Activated CD4-positive, alpha-beta T cell treated with anti-CD3 and anti-CD28 coated beads, Interleukin-2, amount 10 ng/mL, durations not matched to agents 24 days and 14 days (primary cell): ENCODE measurements at regions not wholly inside any gene's neighbourhood (a gene's known extent, or its start where the extent isn't known, plus 50 kb on each side); places are given as distances from the start of the nearest gene placed in this dataset.
"Not testable (repeated sequence)": the region's sequence is repeated elsewhere in the genome, so short reads cannot be mapped to it uniquely, and the experiment has no call there.

Source experiments
- DNase-seq: peaks from one replicate; pipeline ENCODE4 v3.0.0; 2022
- H3K27ac Mint-ChIP-seq: one replicate; pipeline ENCODE4 v1.8.0; 2022; ENCODE audit warnings: mild to moderate bottlenecking, mixed read lengths
- H3K27me3 Mint-ChIP-seq: one replicate; pipeline ENCODE4 v1.8.0; 2022; ENCODE audit warnings: mixed read lengths
- H3K36me3 Mint-ChIP-seq: one replicate; pipeline ENCODE4 v1.8.0; 2022; ENCODE audit warnings: low read depth, mild to moderate bottlenecking, mixed read lengths
- H3K4me1 Mint-ChIP-seq: one replicate; pipeline ENCODE4 v1.8.0; 2021; ENCODE audit warnings: mixed read lengths
- H3K4me3 Mint-ChIP-seq: one replicate; pipeline ENCODE4 v1.8.0; 2022; ENCODE audit warnings: mild to moderate bottlenecking, moderate library complexity, mixed read lengths
- H3K9me3 Mint-ChIP-seq: one replicate; pipeline ENCODE4 v1.8.0; 2021; ENCODE audit warnings: mixed read lengths
- intact Hi-C: fragments of 100-400 bp; cut with micrococcal nuclease; formaldehyde crosslinking; loops from one replicate; pipeline ENCODE4 v1.15.1; 2023

DNA sequence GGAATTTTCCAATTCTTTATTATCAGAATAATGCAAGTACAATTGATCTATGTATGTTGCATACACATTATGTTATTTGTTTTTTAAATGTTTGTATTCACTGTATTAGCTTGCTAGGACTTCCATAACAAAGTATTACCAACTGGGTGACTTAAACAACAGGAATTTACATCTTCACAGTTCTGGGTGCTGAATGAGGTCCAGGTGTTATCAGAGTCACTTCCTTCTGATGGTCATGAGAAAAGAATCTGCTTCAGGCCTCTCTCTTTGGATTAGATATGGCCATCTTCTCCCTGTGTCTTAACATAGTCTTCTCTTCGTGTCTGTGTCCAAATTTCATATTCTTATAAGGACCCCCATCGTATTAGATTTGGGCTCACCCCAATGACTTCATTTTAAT, 229.1 kb upstream of the TRPC7 start:
- no peak for DNase-seq
- Mint-ChIP-seq H3K9me3 (no peaks in the 10 kb centered on the region), H3K4me3 (no peak overlapping the region), H3K36me3 (no peaks in the 10 kb centered on the region), H3K27ac (no peak overlapping the region), H3K27me3 (no peaks in the 10 kb centered on the region), H3K4me1 (no peaks in the 10 kb centered on the region)
- intact Hi-C loops = no loop called here

GRCh38 chr5:136590581-136590980, 225.2 kb upstream of the TRPC7 start:
- Mint-ChIP-seq H3K36me3 (no peaks in the 10 kb centered on the region), H3K4me3 (no peak overlapping the region), H3K4me1 (no peaks in the 10 kb centered on the region), H3K27ac (no peak overlapping the region), H3K9me3 (no peaks in the 10 kb centered on the region), H3K27me3 (no peaks in the 10 kb centered on the region)
- intact Hi-C loops = no loop called here
- DNase-seq = no peak

DNA sequence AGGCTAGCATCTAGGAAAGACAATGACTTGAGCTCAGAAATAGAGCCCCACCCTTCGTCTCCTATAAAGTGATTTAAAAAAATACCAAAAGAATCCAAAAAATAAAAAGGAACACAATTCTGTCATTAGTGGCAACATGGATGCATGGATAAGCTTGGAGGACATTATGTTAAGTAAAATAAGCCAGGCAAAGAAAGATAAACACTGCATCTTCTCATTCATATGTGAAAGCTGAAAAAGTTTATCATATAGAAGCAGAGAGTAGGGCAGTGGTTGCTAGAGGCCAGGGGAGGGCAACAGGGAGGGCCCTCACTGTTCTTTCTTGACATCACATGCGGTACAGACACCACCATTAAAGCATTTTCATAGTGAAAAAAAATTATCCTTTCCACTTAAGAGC, 220.9 kb upstream of the TRPC7 start:
- H3K9me3 Mint-ChIP-seq = no peaks in the 10 kb centered on the region
- intact Hi-C loops = no loop called here
- no peak for DNase-seq
- no peak overlapping the region for H3K27ac Mint-ChIP-seq
- H3K4me1 Mint-ChIP-seq = no peaks in the 10 kb centered on the region
- no peaks in the 10 kb centered on the region for H3K36me3 Mint-ChIP-seq
- no peak overlapping the region for H3K4me3 Mint-ChIP-seq
- H3K27me3 Mint-ChIP-seq = no peaks in the 10 kb centered on the region

- no peak overlapping the region for H3K27ac Mint-ChIP-seq
- no peaks in the 10 kb centered on the region for H3K4me1 Mint-ChIP-seq
- no peak overlapping the region for H3K4me3 Mint-ChIP-seq
- intact Hi-C loops = no loop called here
- no peak for DNase-seq
- no peaks in the 10 kb centered on the region for H3K36me3 Mint-ChIP-seq
- no peaks in the 10 kb centered on the region for H3K27me3 Mint-ChIP-seq
- H3K9me3 Mint-ChIP-seq = no peaks in the 10 kb centered on the region
These were observed 219.1 kb upstream of the TRPC7 start for GRCh38 chr5:136584474-136584873.

GRCh38 chr5:136579238-136579637, 213.9 kb upstream of the TRPC7 start:
- DNase-seq = no peak
- H3K4me1 Mint-ChIP-seq = no peaks in the 10 kb centered on the region

GRCh38 chr5:136569875-136570274, 204.5 kb upstream of the TRPC7 start:
- H3K9me3 Mint-ChIP-seq, H3K4me1 Mint-ChIP-seq, H3K27me3 Mint-ChIP-seq, H3K36me3 Mint-ChIP-seq, H3K4me3 Mint-ChIP-seq, H3K27ac Mint-ChIP-seq, intact Hi-C loops, DNase-seq: not testable (repeated sequence)

More at GRCh38 chr5:136579238-136579637, 213.9 kb upstream of the TRPC7 start:
- Mint-ChIP-seq H3K27ac (no peak overlapping the region), H3K4me3 (no peak overlapping the region), H3K36me3 (no peaks in the 10 kb centered on the region), H3K27me3 (no peaks in the 10 kb centered on the region), H3K9me3 (no peaks in the 10 kb centered on the region)
- intact Hi-C loops = no loop called here

DNA sequence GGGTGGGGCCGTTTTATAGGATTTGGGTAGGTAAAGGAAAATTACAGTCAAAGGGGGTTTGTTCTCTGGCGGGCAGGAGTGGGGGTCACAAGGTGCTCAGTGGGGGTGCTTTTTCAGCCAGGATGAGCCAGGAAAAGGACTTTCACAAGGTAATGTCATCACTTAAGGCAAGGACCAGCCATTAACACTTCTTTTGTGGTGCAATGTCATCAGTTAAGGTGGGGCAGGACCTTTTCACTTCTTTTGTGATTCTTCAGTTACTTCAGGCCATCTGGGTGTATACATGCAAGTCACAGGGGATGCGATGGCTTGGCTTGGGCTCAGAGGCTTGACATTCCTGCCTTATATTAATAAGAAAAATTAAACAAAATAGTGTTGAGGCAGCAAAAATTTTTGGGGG, 200.1 kb upstream of the TRPC7 start:
- H3K27me3 Mint-ChIP-seq, H3K27ac Mint-ChIP-seq, H3K4me1 Mint-ChIP-seq, H3K9me3 Mint-ChIP-seq, intact Hi-C loops, H3K4me3 Mint-ChIP-seq, DNase-seq, H3K36me3 Mint-ChIP-seq: not testable (repeated sequence)

GRCh38 chr5:136565050-136565449, 199.7 kb upstream of the TRPC7 start:
- H3K27ac Mint-ChIP-seq, DNase-seq, H3K9me3 Mint-ChIP-seq, H3K4me1 Mint-ChIP-seq, H3K4me3 Mint-ChIP-seq, H3K36me3 Mint-ChIP-seq, intact Hi-C loops, H3K27me3 Mint-ChIP-seq: not testable (repeated sequence)

- intact Hi-C loops, H3K9me3 Mint-ChIP-seq, H3K4me3 Mint-ChIP-seq, H3K36me3 Mint-ChIP-seq, H3K4me1 Mint-ChIP-seq, H3K27ac Mint-ChIP-seq, DNase-seq, H3K27me3 Mint-ChIP-seq: not testable (repeated sequence)
These were observed 199.1 kb upstream of the TRPC7 start for GRCh38 chr5:136564431-136564830.

GRCh38 chr5:136563489-136563888, 198.1 kb upstream of the TRPC7 start:
- intact Hi-C loops = no loop called here
- no peaks in the 10 kb centered on the region for H3K27me3 Mint-ChIP-seq
- H3K9me3 Mint-ChIP-seq = no peaks in the 10 kb centered on the region
- H3K4me1 Mint-ChIP-seq = no peaks in the 10 kb centered on the region
- H3K27ac Mint-ChIP-seq = no peak overlapping the region
- H3K4me3 Mint-ChIP-seq = no peak overlapping the region
- H3K36me3 Mint-ChIP-seq = no peaks in the 10 kb centered on the region
- DNase-seq = no peak

DNA sequence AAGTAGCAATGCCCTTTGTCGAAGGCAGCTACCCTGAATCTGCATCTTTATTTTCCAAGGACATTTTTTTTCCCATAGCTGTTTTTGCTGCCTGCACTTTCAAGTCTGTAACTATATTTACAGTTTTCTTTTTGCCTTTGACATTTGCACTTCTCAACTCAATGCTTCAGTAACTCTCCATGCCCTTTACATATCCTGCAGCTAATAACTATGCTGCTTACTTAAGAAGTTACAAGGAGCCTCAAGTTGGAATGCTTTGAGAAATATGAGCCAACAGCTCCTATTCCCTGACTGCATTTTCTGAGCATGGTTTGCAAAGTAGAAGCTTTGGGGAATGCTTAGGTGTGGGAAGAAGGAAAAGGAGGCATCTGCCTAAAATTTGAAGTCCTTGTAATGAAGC, 194.8 kb upstream of the TRPC7 start:
- H3K27ac Mint-ChIP-seq = no peak overlapping the region
- H3K4me1 Mint-ChIP-seq = no peaks in the 10 kb centered on the region
- no peaks in the 10 kb centered on the region for H3K9me3 Mint-ChIP-seq
- intact Hi-C loops = no loop called here
- no peak overlapping the region for H3K4me3 Mint-ChIP-seq
- H3K27me3 Mint-ChIP-seq = no peaks in the 10 kb centered on the region
- H3K36me3 Mint-ChIP-seq = no peaks in the 10 kb centered on the region
- DNase-seq = no peak

- Mint-ChIP-seq H3K9me3 (no peaks in the 10 kb centered on the region), H3K4me3 (no peak overlapping the region), H3K36me3 (no peaks in the 10 kb centered on the region), H3K27ac (no peak overlapping the region), H3K4me1 (no peaks in the 10 kb centered on the region), H3K27me3 (no peaks in the 10 kb centered on the region)
- DNase-seq = no peak
- intact Hi-C loops = no loop called here
These were observed 194.3 kb upstream of the TRPC7 start for GRCh38 chr5:136559651-136560050.

DNA sequence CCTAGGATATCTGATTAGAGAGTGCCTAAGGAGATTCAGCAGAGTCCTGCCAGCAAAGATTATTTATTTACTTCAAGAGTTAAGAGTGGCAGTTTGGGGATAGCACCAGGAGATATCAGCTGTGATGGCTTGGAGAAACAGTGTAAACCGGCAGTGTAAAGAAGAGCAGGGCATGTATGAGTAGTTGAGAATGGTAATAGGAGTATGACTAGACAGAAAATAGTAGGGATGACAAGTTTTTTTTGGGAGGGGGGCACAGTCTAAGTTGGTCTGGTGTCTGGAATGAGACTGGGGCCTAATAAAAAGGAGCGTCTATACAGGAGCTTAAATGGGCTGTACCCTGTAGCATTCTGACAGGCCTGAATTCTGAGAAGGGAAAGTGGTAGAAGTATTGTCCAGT, 181.8 kb upstream of the TRPC7 start:
- DNase-seq, H3K36me3 Mint-ChIP-seq, intact Hi-C loops, H3K27ac Mint-ChIP-seq, H3K4me3 Mint-ChIP-seq, H3K4me1 Mint-ChIP-seq, H3K9me3 Mint-ChIP-seq, H3K27me3 Mint-ChIP-seq: not testable (repeated sequence)

DNA sequence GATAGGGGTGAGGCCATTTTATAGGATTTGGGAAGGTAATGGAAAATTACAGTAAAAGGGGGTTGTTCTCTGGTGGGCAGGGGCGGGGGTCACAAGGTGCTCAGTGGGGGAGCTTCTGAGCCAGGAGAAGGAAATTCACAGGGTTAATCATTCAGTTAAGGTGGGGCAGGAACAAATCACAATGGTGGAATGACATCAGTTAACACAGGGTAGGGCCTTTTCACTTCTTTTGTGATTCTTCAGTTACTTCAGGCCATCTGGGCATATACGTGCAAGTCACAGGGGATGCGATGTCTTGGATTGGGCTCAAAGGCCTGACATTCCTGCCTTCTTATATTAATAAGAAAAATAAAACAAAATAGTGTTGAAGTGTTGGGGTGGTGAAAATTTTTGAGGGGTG, 181.1 kb upstream of the TRPC7 start:
- H3K4me3 Mint-ChIP-seq, intact Hi-C loops, DNase-seq, H3K27ac Mint-ChIP-seq, H3K36me3 Mint-ChIP-seq, H3K9me3 Mint-ChIP-seq, H3K27me3 Mint-ChIP-seq, H3K4me1 Mint-ChIP-seq: not testable (repeated sequence)

- H3K27ac Mint-ChIP-seq, H3K9me3 Mint-ChIP-seq, DNase-seq, H3K4me3 Mint-ChIP-seq, H3K36me3 Mint-ChIP-seq, H3K27me3 Mint-ChIP-seq, H3K4me1 Mint-ChIP-seq, intact Hi-C loops: not testable (repeated sequence)
These were observed 179.7 kb upstream of the TRPC7 start for GRCh38 chr5:136545031-136545430.

DNA sequence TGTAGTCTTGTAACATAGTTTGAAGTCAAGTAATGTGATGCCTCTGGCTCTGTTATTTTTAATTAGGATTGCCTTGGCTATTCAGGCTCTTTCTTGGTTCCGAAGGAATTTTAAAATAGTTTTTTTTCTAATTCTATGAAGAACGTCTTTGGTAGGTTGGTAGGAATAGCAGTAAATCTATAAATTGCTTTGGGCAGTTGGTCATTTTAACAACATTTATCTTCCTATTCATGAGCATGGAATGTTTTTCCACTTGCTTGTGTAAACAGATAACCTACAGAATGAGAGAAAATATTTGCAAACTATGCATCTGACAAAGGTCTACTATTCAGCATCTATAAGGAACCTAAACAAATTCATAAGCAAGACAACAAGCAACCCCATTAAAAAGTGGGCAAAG, 173.2 kb upstream of the TRPC7 start:
- no peaks in the 10 kb centered on the region for H3K4me1 Mint-ChIP-seq
- no peaks in the 10 kb centered on the region for H3K27me3 Mint-ChIP-seq
- no peak overlapping the region for H3K4me3 Mint-ChIP-seq
- H3K27ac Mint-ChIP-seq = no peak overlapping the region
- H3K36me3 Mint-ChIP-seq = no peaks in the 10 kb centered on the region
- DNase-seq = no peak
- intact Hi-C loops = no loop called here
- H3K9me3 Mint-ChIP-seq = no peaks in the 10 kb centered on the region
